GM19351 (cell line): ENCODE measurements at regions not wholly inside any gene's neighbourhood (a gene's known extent, or its start where the extent isn't known, plus 50 kb on each side); places are given as distances from the start of the nearest gene placed in this dataset.
A peak's percentile ranks its signal among the peaks of the same experiment; 100 is the strongest.

ENCODE experiments used
- ATAC-seq: cut with Tn5 transposase; IDR thresholded peaks from one replicate; pipeline ENCODE4 v1.9.1; 2021; ENCODE audit warnings: mild to moderate bottlenecking, moderate library complexity; ENCODE audit not compliant: unreplicated experiment

DNA sequence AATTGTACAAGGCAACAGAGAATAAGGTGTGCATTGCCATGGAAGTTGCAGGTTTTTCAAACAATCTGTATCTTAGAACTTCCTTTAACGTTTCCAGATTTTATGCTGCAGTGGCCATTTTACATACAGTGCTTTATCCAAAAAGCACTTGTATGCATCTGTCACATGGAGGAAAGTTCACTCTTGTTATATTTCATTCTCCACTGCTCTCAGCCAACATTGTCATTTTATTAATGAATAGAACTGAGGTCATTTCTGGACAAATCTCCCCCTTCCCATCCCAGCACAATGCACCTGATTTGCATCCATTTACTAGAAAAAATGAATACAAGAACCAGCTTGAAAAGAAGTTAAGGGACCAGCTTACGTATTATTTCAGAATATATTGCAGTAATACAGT is 342.0 kb downstream of the USP25 start:
- no peak for ATAC-seq

DNA sequence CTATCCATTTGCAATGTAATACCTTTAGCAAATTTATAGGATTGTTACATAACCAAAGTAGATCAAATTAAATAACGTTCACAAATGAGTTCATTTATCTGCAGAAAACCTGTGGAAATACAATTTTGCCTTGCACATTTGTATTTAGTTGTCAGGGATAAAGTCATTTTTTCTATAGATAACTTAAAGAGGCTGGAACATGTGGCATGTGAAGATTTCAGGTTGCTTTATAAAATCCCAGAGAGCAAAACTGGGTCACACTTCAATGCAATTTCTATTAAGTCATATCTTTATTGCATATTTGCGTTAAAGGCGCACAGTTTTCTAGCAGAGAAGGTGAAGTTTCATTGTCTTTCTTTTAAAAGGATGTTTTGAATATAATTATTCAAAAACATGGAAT is 342.4 kb downstream of the USP25 start:
- no peak for ATAC-seq

DNA sequence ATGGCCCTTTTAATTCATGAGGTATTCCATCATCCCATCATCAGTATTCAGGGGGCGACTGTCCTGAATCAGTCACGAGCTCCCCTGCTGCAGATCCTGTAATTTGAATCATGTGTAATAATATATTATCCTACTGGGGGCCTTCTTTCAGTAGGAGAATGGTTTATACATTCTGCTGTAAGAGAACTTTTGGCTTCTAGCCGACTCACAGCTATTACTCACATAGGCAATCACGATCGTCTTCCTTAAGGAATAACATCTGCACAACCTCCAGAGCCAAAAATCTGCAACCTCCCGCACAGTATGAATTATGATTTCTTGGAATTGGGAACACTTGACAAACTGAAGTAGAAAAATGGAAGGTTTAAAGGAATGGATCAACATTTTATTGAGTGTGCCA is 343.0 kb downstream of the USP25 start:
- ATAC-seq, result no peak

DNA sequence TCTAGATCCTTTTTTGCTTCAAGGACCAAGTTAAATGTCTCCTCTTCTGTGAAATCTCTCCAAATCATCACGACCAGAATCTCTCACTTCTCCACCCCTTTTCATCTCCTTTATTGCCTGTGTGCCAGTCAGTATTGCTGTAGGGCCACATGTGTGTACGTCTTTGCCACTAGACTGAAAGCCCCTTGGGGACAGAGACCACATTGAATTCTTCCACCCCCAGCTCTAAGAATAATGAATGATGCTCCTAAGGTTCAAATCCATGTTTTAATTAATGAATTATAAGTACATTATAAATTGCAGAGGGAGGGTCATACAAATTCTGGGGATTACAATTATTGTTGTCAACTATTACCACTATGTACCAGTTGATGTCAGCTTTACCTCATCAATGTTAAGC is 343.8 kb downstream of the USP25 start:
- no peak for ATAC-seq

DNA sequence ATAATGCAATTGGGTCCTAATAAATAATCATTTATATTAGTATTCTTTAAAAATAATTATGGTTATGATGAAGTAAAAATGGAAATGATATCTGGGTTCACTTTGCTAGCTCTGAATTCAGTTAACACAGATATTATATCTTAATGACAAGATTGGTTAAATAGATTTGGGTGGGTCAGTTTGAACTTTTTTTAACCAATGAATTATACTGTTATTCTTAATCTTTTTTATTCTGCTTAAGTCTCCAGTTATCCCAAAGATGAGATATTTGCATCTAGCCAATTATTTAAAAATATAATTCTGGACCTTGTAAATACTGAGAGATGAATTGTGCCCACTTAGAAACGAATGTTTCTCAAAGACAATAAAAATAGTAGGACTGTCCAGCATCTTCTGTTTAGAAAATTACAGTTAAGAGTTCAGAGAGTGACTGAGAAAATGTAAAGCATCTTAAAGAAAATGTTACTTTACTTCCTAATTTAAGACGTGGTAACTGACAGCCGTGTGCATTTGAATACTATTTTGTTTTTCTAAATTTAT is 345.2 kb downstream of the USP25 start:
- ATAC-seq, result no peak

DNA sequence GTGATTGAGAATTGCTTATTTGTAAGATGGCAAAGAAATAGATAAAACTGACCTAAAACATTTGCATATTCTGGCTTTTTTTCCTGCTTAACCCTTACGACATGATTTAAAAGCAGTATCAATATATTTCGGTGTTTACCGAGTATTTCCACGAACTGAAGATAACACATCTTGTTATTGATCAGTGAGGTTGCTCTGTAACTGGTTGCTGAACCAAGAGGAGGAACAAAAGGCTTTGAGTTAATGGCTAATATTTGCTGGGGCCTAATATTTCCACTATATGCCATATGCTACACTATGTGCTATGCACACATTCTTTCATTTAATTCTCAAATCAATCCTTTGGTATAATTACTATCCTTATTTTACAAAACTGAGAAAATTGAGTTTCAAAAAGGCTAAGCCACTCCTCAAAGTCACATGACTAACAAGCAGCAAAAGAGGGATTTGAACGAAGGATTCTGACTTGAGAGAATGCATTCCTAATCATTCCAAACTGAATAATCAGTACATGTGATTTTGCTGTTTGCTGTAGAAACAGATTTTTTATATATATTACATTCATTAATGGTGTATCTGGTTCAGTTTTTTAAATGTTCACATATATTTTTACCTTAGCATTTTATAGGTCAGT is 346.0 kb downstream of the USP25 start:
- ATAC-seq, result no peak

DNA sequence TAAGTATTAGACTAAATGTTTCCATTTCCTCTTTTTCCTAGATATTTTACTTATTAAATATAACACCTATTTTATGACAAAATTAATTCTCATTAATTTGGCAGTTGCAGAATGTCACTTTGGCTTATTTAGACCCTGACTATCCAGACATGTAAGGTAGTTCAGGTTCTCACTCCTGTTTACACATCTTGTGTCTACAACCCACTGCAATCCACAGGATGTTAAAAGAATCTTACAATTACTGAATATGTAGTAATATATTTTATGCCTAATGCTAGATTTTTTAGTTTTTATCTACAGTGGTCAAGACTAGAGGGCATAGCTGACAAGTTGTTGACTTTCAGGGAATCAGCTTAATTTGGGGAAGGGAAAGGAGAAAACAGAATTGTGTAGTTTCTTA is 346.7 kb downstream of the USP25 start:
- no peak for ATAC-seq

DNA sequence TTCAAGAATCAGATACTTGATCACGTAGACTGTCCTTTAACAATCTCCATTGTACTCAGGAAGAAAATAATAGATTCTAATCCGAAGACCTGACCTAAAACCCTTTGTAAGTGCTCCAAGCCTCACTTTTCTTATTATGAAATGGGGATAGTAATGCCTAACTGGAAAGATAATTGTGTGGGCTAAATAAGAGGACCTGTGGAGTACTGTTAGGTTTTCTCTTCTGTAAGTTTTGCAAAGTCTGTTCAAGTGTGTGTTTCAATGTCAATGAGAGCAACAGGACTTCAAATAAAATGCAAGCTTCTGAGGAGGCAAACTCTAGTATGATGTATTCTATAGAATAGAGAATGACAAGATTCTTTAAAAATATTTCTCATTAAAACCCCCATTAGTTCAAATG is 348.6 kb downstream of the USP25 start:
- ATAC-seq, result no peak

DNA sequence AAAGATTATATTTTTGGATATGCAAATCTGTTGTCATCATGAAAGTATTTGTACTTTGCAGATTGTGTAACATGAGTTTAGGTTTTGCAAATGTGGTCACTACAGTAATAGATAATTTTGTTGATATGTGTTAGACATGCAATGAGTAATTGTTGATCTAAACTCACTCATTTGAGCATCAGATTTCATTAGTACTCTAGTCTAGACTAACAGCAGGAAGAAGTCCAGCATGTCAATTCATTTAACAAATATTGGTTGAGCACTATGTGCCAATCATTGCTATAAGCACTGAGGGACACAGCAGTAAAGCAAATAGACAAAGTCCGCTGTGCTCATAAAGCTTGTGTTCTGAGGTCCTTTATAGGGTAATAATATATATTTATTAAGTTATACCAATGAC is 350.0 kb downstream of the USP25 start:
- no peak for ATAC-seq

DNA sequence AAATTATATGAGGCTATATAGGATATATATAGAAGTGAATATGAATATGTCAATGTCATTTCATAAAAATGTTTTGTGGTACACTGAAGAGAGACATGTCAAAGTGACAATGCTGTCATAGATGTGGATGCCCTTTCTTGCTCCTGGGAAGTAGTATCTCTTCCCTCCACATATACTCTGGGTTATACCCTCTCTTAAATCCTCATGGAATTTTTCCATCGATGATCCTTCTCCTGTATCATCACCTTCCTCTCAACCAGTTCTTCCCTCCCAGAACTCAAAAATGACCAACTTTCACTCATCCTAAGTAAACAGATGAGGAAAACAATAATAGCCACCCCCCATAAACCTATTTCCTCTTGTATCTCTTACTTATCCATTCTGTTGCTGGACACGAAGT is 351.5 kb downstream of the USP25 start:
- ATAC-seq, result no peak

DNA sequence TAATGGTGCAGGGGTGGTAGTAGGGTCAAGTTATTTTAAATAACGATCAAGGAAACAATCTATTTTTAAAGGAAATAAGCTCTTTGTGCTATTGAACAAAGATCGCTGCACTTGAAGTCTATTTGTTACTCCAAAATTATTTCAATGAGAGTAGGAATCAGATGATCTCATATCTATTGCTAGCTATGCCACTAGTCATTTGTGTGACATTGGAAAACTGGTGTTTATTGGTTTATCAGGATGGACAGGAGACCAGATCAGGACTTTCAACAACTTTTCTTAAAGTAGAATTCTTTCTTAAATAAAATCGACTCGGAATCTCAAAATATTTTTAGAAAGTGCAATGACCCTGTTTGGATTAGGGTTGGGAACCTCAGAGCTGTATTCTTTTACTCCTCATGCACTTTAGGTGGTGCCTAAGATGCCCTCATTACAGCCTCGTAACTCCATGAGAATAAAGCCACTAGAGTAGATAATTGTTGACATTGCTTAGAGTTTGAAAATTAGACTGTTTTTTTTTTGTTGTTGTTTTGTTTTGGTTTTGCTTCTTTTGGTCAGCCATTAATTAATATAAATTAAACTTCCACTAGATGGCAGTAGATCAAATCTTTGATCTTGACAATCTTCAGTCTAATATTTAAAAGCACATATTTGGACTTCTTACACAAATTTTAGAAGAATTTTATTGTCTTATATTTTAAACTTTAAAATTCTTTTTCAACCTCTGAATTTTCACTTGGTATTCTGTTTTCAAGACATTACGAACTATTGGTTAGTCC is 352.4 kb downstream of the USP25 start:
- peak; percentile 69 for ATAC-seq

DNA sequence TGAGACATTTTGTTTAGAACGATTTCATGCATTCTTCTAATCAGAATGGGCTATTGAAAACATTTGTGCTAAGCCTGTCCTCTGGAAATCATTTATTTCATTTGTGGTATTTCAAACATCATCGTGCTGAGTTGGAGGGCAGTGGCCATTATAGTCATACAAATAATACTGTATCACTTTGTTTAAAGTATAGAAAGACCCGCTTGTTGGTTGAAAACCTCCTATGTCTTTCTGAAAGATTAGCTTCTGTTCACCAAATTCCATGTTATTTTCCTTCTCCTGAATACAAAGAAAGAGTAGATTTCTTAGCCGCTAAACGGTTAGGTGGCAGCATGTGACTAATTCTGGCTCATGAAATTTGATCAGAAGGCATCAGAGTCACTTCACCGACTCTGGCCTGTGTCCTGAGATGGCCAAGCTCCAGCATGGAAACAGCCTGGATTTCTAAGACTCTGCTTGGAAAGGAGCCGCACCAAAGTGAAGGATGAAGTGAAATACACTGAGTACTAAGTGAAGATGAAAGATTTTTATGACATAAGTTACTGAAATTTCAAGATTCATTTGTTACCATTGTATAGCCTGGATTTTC is 355.1 kb downstream of the USP25 start:
- no peak for ATAC-seq

DNA sequence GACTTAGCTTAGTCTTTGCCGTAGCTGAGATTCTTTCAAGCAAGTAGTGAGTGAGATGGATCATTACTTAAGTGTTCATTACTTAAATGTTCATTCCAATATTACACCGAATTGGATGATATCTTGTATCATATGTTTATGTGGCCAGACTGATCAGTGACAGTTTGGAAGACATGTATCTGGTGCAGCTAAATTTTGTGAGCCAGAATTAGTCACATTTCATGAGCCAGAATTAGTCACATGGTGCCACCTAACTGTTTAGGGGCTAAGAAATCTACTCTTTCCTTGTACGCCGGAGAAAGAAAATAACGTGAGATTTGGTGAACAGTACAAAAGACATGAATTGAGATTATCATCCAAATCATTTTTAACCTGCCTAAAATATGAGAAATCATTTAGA is 355.6 kb downstream of the USP25 start:
- no peak for ATAC-seq

DNA sequence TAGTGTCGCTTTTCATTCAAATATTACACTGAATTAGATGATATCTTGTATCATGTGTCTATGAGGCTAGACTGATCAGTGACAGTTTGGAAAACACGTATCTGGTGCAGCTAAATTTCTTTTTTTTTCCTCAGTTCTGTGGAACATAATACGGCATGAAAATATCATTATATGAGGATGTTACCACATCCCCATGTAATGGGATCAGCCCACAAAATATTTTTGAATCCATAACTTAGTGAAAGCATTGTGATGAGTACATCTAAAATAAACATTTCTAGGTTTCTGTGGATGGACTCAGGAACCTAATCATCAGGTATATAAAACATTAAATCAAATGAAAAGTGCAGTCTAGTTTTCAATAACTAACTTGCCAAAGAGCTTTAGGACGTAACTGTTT is 356.3 kb downstream of the USP25 start:
- ATAC-seq, result no peak

DNA sequence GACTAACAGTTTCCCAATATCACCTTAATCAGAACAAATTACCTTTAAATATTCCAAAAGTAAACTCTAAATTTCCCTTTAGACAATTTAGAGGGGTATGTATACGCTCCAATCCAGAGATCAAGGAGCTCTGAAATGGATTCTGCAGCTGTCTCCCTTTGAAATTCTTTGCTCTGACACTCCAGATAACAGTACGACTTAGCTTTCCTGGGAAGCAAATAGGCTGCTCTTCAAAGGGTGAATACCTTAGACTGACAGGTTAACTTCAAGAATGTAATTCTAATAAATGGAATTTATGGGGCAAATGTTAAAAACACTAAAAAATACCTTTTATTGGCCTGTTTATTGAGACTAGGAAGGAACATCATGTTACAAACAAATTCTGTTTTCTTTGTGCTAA is 357.2 kb downstream of the USP25 start:
- ATAC-seq, result no peak

DNA sequence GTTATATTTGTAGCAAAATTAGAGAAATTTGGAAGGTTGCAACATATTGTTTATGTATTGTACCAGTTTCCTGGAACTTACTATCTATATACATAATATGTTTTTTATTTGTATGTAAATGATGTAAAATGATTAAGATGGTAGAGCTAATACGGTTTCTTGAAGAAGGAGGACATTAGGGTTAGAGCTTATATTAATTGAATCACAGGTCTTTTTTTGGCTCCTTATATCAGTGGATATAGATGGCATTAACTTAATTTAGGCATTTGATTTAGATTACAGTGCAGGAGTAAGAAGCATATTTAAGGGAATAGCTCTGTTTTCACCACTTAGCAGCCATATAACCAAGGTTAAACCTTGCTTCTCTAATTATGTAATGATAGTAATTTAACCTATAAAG is 357.7 kb downstream of the USP25 start:
- ATAC-seq, result no peak

DNA sequence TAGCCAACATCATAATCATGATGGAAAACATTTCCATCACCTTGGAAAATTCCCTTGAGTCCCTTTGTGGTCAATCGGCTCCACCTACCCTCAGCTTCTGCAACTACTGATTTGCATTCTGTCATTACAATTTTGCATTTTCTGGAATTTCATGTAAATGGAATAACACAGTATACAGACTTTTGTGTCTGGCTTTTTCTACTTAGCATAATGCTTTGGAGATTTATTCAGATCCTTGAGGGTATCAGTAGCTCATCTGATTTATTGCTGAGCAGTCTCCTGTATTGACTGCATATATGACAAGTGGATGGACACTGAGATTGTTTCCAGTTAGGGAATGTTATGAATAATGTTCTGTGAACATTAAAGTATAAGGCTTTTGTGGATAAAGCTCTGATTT is 358.3 kb downstream of the USP25 start:
- ATAC-seq, result no peak

DNA sequence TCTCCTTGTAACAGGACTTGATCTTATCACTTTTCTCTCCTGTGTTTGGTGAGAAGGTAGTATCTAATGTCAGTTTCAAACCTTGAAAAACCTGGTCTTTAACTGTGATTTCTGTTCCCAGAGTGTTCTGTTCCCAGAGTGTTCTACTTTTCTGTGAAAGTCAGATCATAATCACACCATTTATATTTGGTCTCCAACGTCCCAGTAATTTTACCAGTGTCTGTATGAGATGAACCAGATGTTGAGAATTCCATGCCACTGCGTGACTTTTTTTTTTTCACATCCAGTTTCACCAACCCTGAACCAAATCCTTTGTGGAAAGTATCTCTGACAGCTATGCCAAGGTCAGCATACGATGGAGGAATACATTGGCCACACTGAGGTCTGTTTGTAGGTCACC is 365.2 kb downstream of the USP25 start:
- ATAC-seq, result no peak

DNA sequence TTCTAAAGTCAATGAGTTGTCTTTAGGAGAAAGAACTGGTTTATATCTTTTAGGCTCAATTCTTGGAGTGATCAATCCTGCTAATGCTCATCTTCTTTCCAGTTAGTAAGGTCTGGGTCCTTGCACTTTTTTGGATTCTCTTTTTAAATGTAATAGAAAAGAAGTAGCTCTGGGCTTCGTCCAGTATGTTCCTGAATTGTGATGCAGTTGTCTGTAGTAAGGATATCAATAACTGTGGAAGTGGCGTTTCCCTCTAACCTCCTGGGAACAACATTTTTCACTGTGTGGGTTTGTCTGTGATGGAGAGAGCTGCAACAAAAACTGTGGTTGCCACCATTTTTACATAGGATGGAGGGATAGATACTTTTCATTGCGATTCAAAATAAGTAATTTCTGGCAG is 367.2 kb downstream of the USP25 start:
- no peak for ATAC-seq

DNA sequence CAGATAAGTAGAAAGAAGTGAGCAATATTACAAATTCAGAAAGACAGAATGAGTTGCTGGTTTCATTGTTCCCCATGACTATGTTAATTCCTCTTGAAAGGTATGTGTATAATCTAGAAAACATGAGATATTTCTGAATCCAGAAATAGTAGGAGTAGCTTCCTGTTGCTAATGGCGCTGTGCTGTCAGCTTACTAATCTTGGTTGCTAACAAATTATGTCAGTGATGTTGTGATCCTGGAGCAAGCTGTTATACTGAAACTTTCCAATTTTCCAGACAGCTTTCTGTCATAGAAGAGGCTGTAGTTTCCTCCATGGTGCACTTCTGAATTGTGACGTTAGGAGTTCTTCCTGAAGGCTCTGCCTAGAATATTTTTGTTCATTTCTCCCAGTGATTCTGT is 372.3 kb downstream of the USP25 start:
- no peak for ATAC-seq

DNA sequence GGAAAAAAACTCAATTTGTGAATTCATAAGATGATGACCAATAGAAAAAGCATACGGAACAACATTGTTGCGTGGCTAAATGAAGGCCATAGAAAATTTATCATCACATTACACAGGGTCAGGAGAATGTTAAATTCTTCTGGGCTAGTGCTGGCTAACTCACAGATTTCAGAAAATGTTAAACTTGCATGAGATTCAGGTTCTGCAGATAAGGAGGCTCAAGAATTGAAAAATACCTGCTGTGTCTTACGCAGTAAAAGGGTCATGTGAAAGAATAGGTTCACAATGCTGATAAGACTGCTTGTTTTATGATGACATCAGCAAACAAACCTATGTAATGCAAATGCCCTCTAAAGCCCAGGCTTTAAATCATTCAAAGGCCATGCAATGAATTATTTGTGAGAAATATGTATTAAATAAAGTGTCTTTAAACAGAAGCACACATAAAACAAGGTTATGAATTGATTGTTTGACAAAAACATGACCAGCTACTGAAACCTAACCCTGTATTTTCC is 378.8 kb downstream of the USP25 start:
- ATAC-seq, result no peak
